Activated CD4-positive, alpha-beta T cell treated with anti-CD3 and anti-CD28 coated beads, Interleukin-2, amount 50 U/mL, for 4 hours (primary cell): ENCODE measurements at regions not wholly inside any gene's neighbourhood (a gene's known extent, or its start where the extent isn't known, plus 50 kb on each side); places are given as distances from the start of the nearest gene placed in this dataset.

Source experiments
- DNase-seq, 2 experiments: peaks; one replicate each; pipeline ENCODE4 v3.0.0-alpha.2; 2020

GRCh38 chr22:48256776-48257684 lies 1494.6 kb downstream of the TBC1D22A start:
- no peak for DNase-seq

- no peak for DNase-seq
Observed at GRCh38 chr22:48256041-48256739, 1493.7 kb downstream of the TBC1D22A start.

- DNase-seq = no peak
Observed at GRCh38 chr22:48254311-48254873, 1491.9 kb downstream of the TBC1D22A start.

GRCh38 chr22:48253573-48253972 lies 1491.1 kb downstream of the TBC1D22A start:
- no peak for DNase-seq

- no peak for DNase-seq
Observed at GRCh38 chr22:48253136-48253535, 1490.7 kb downstream of the TBC1D22A start.

- DNase-seq = no peak
Observed at GRCh38 chr22:48251629-48252028, 1489.2 kb downstream of the TBC1D22A start.

- no peak for DNase-seq
Observed at GRCh38 chr22:48250937-48251530, 1488.6 kb downstream of the TBC1D22A start.

GRCh38 chr22:48250286-48250895 lies 1487.9 kb downstream of the TBC1D22A start:
- DNase-seq = no peak

GRCh38 chr22:48249713-48250268 lies 1487.3 kb downstream of the TBC1D22A start:
- DNase-seq = no peak

GRCh38 chr22:48248901-48249455 lies 1486.5 kb downstream of the TBC1D22A start:
- DNase-seq = no peak

GRCh38 chr22:48247829-48248228 lies 1485.4 kb downstream of the TBC1D22A start:
- DNase-seq = no peak

- DNase-seq = no peak
Observed at GRCh38 chr22:48245196-48245485, 1482.7 kb downstream of the TBC1D22A start.

- no peak for DNase-seq
Observed at GRCh38 chr22:48244388-48245195, 1482.1 kb downstream of the TBC1D22A start.

- DNase-seq = no peak
Observed at GRCh38 chr22:48242461-48242864, 1480.0 kb downstream of the TBC1D22A start.

- no peak for DNase-seq
Observed at GRCh38 chr22:48241658-48242057, 1479.2 kb downstream of the TBC1D22A start.

- no peak for DNase-seq
Observed at GRCh38 chr22:48240935-48241230, 1478.4 kb downstream of the TBC1D22A start.

- no peak for DNase-seq
Observed at GRCh38 chr22:48240148-48240934, 1477.9 kb downstream of the TBC1D22A start.

GRCh38 chr22:48239461-48240147 lies 1477.2 kb downstream of the TBC1D22A start:
- DNase-seq = no peak

- DNase-seq = no peak
Observed at GRCh38 chr22:48238966-48239365, 1476.5 kb downstream of the TBC1D22A start.

GRCh38 chr22:48238284-48238915 lies 1476.0 kb downstream of the TBC1D22A start:
- no peak for DNase-seq
